SK-N-SH (cell line): ENCODE measurements at regions not wholly inside any gene's neighbourhood (a gene's known extent, or its start where the extent isn't known, plus 50 kb on each side); places are given as distances from the start of the nearest gene placed in this dataset.

Experiments
- CTCF ChIA-PET: fragments of 300-600, 350-600 bp; formaldehyde crosslinking; extraction: SDS; loops from one replicate; lab custom pipeline; 2021; lab: Yijun Ruan, JAX
- POLR2A ChIA-PET: fragments of 350-600 bp; sonication (Branson Sonifier 250); formaldehyde crosslinking; extraction: SDS; loops from one replicate; lab custom pipeline; 2020; ENCODE audit warnings: antibody characterized with exemption, inconsistent platforms; lab: Yijun Ruan, JAX
- DNase-seq: peaks from one replicate; pipeline ENCODE4 v3.0.0; 2012
- H2AFZ ChIP-seq: fragments of 200-600 bp; sonication (generic); 2 replicates; pipeline ENCODE4 v1.8.1; 2016; ENCODE audit warnings: antibody characterized with exemption, mild to moderate bottlenecking, low read depth
- H3F3A ChIP-seq: fragments of 200-600 bp; sonication (generic); replicated peaks from 2 replicates; pipeline ENCODE3; 2016; ENCODE audit warnings: antibody characterized with exemption, mild to moderate bottlenecking; ENCODE audit not compliant: insufficient read depth
- H3K27ac ChIP-seq, 2 experiments: fragments of 200-500 bp in 1 of 2; fragments of 200-600 bp in 1 of 2; sonication (Bioruptor generic) in 1 of 2; sonication (generic), shearing (Covaris generic) in 1 of 2; 2 replicates each; pipeline versions ENCODE4 v1.5.1 to v1.6.1; 2014 to 2016; ENCODE audit warnings: low read depth in 2 of 2, inconsistent platforms in 1 of 2, low read length in 1 of 2, mild to moderate bottlenecking in 1 of 2, mixed read lengths in 1 of 2
- H3K27me3 ChIP-seq: fragments of 200-600 bp; sonication (generic), shearing (Covaris generic); 2 replicates; pipeline ENCODE4 v1.6.1; 2016; ENCODE audit warnings: mixed run types; ENCODE audit not compliant: insufficient read depth
- H3K36me3 ChIP-seq, 2 experiments: fragments of 200-500 bp in 1 of 2; fragments of 200-600 bp in 1 of 2; sonication (Bioruptor generic) in 1 of 2; sonication (generic) in 1 of 2; replicated peaks in 1 of 2; 2 replicates each; pipeline versions ENCODE3 to v1.5.1; 2014 to 2016; ENCODE audit warnings: low read length in 1 of 2, mild to moderate bottlenecking in 1 of 2; ENCODE audit not compliant: insufficient read depth in 2 of 2, control insufficient read depth in 1 of 2
- H3K4me1 ChIP-seq, 2 experiments: fragments of 200-500 bp in 1 of 2; fragments of 200-600 bp in 1 of 2; sonication (Bioruptor generic) in 1 of 2; sonication (generic), shearing (Covaris generic) in 1 of 2; 2 replicates each; pipeline versions ENCODE4 v1.5.1 to v1.6.1; 2014 to 2016; ENCODE audit warnings: low read depth in 1 of 2, low read length in 1 of 2, mixed run types in 1 of 2; ENCODE audit not compliant: insufficient read depth in 2 of 2, control insufficient read depth in 1 of 2
- H3K4me2 ChIP-seq: fragments of 200-600 bp; sonication (generic), shearing (Covaris generic); 2 replicates; pipeline ENCODE4 v1.6.1; 2017; ENCODE audit warnings: mixed run types
- H3K4me3 ChIP-seq, 2 experiments: fragments of 200-500 bp in 1 of 2; fragments of 200-600 bp in 1 of 2; sonication (Bioruptor generic) in 1 of 2; sonication (generic), shearing (Covaris generic) in 1 of 2; 2 replicates each; pipeline versions ENCODE4 v1.5.1 to v1.8.1; 2014 to 2016; ENCODE audit warnings: low read depth in 2 of 2, inconsistent platforms in 1 of 2, low read length in 1 of 2, mild to moderate bottlenecking in 1 of 2, mixed read lengths in 1 of 2, moderate library complexity in 1 of 2
- H3K79me2 ChIP-seq: fragments of 200-600 bp; sonication (generic); 2 replicates; pipeline ENCODE4 v1.8.1; 2017; ENCODE audit warnings: mild to moderate bottlenecking; ENCODE audit not compliant: insufficient read depth
- H3K9ac ChIP-seq: fragments of 200-600 bp; sonication (generic); 2 replicates; pipeline ENCODE4 v1.6.1; 2017; ENCODE audit warnings: mixed run types
- H3K9me2 ChIP-seq: fragments of 200-600 bp; sonication (generic); 2 replicates; pipeline ENCODE4 v1.6.1; 2017; ENCODE audit warnings: mixed run types
- H3K9me3 ChIP-seq: fragments of 200-600 bp; sonication (generic); 2 replicates; pipeline ENCODE4 v1.6.1; 2017; ENCODE audit warnings: mixed run types, mild to moderate bottlenecking, moderate library complexity
- H4K20me1 ChIP-seq: fragments of 200-600 bp; sonication (generic); 2 replicates; pipeline ENCODE4 v1.6.1; 2017; ENCODE audit warnings: mild to moderate bottlenecking, mixed run types; ENCODE audit not compliant: insufficient read depth
- CHD2 ChIP-seq: fragments of 150-350 bp; IDR thresholded peaks from 2 replicates; pipeline ENCODE4 v1.6.1; 2018; ENCODE audit warnings: low read length; ENCODE audit not compliant: partially characterized antibody
- CTCF ChIP-seq: fragments of 200-600 bp; sonication (generic); IDR thresholded peaks from 2 replicates; pipeline ENCODE4 v1.6.1; 2017; ENCODE audit warnings: antibody characterized with exemption, mild to moderate bottlenecking, moderate library complexity
- ELF1 ChIP-seq: IDR thresholded peaks from 2 replicates; pipeline ENCODE4 v1.4.0; 2012
- FOSL2 ChIP-seq: IDR thresholded peaks from 2 replicates; pipeline ENCODE4 v1.4.0; 2012; ENCODE audit warnings: low read depth, mild to moderate bottlenecking, moderate library complexity, borderline replicate concordance
- FOXJ3 ChIP-seq: sonication (generic); formaldehyde crosslinking; IDR thresholded peaks from 2 replicates; pipeline ENCODE4 v1.5.1; 2020; ENCODE audit warnings: mild to moderate bottlenecking, missing genetic modification reagents
- GATA2 ChIP-seq: sonication (generic); formaldehyde crosslinking; IDR thresholded peaks from 2 replicates; pipeline ENCODE4 v1.5.0; 2020; ENCODE audit warnings: mild to moderate bottlenecking, missing genetic modification reagents
- JUND ChIP-seq: IDR thresholded peaks from 2 replicates; pipeline ENCODE4 v1.4.0; 2012
- MEF2A ChIP-seq: IDR thresholded peaks from 2 replicates; pipeline ENCODE4 v1.4.0; 2012; ENCODE audit warnings: low read depth, borderline replicate concordance
- PBX3 ChIP-seq: IDR thresholded peaks from 2 replicates; pipeline ENCODE4; 2012
- RAD21 ChIP-seq: IDR thresholded peaks from 2 replicates; pipeline ENCODE4 v1.6.1; 2012; ENCODE audit warnings: mild to moderate bottlenecking, low read length
- REST ChIP-seq: IDR thresholded peaks from 2 replicates; pipeline ENCODE4 v1.6.1; 2012; ENCODE audit warnings: mild to moderate bottlenecking, low read depth, low read length, moderate library complexity
- RXRA ChIP-seq: IDR thresholded peaks from 2 replicates; pipeline ENCODE4 v1.4.0; 2012; ENCODE audit warnings: low read depth, mild to moderate bottlenecking, borderline replicate concordance
- SIN3A ChIP-seq: IDR thresholded peaks from 2 replicates; pipeline ENCODE4 v1.6.1; 2012; ENCODE audit warnings: low read depth, mild to moderate bottlenecking, low read length, moderate library complexity, borderline replicate concordance
- SMC3 ChIP-seq: IDR thresholded peaks from 2 replicates; pipeline ENCODE4 v1.6.1; 2012; ENCODE audit warnings: low read depth, low read length, improper control_type of control experiment
- TAF1 ChIP-seq: IDR thresholded peaks from 2 replicates; pipeline ENCODE4 v1.6.1; 2012; ENCODE audit warnings: low read depth, mild to moderate bottlenecking, low read length, moderate library complexity, borderline replicate concordance
- TCF12 ChIP-seq: IDR thresholded peaks from 2 replicates; pipeline ENCODE4 v1.4.0; 2012
- USF2 ChIP-seq: fragments of 150-350 bp; IDR thresholded peaks from 2 replicates; pipeline ENCODE4 v1.6.1; 2017; ENCODE audit warnings: antibody characterized with exemption, low read length, low read depth, borderline replicate concordance
- YY1 ChIP-seq: IDR thresholded peaks from 2 replicates; pipeline ENCODE4 v1.4.0; 2012; ENCODE audit warnings: low read depth, mild to moderate bottlenecking
- WGBS: methylation state at CpG from one replicate; pipeline ENCODE4 v1.1.6; 2017; ENCODE audit warnings: low lambda C conversion rate; 5-methylcytosine and 5-hydroxymethylcytosine counted together

- no peak for DNase-seq
- Histone ChIP-seq H3K4me3 (no peak overlapping the region), H3K9me2 (no peaks in the 10 kb centered on the region), H3K79me2 (no peaks in the 10 kb centered on the region), H3F3A (no peaks in the 10 kb centered on the region), H4K20me1 (no peaks in the 10 kb centered on the region), H3K9ac (no peak overlapping the region), H3K27ac (no peak overlapping the region), H3K36me3 (no peaks in the 10 kb centered on the region), H3K27me3 (no peaks in the 10 kb centered on the region)
- ChIA-PET POLR2A (no interaction called here), CTCF (interaction anchor here (1.0 kb wide), 1 partner anchor 14 kb away, joined by 3 read pairs; no protein-coding TSS in a partner anchor)
- TF ChIP-seq SIN3A (no peak), RAD21 (no peak), TAF1 (no peak), YY1 (no peak), GATA2 (CRISPR knock-in tag) (no peak), CTCF (no peak), ELF1 (no peak), PBX3 (no peak), USF2 (no peak), TCF12 (no peak), FOSL2 (no peak), REST (no peak), RXRA (no peak), JUND (no peak), FOXJ3 (CRISPR knock-in tag) (no peak), SMC3 (no peak), CHD2 (no peak), MEF2A (no peak)
- TF ChIP-seq, all 33 proteins: peak for 0
- no peak overlapping the region for H2AFZ ChIP-seq
- H3K4me1 ChIP-seq = no peaks in the 10 kb centered on the region
- H3K9me3 ChIP-seq = no peaks in the 10 kb centered on the region
- 57% methylated on average over 1 of the region's 1 CpG for WGBS
- no peak overlapping the region for H3K4me2 ChIP-seq
Observed at GRCh38 chr13:89609318-89609717, 1738.2 kb upstream of the MIR17HG start.
